Memory B cell (primary cell): ENCODE measurements at regions not wholly inside any gene's neighbourhood (a gene's known extent, or its start where the extent isn't known, plus 50 kb on each side); places are given as distances from the start of the nearest gene placed in this dataset.

ENCODE experiments used
- ATAC-seq: fragments of 150-1000 bp; cut with Tn5 transposase; 2 replicates; pipeline ENCODE4 v1.10.0; 2021; ENCODE audit warnings: low read depth, mild to moderate bottlenecking, moderate library complexity
- DNase-seq, 2 donors: peaks; one replicate each; pipeline ENCODE4 v3.0.0; 2022; ENCODE audit warnings: low spot score in 2 of 2
- H3K27ac Mint-ChIP-seq: one replicate; pipeline ENCODE4 v1.8.0; 2022; ENCODE audit warnings: mild to moderate bottlenecking, moderate library complexity, mixed read lengths
- H3K27me3 Mint-ChIP-seq: one replicate; pipeline ENCODE4 v1.8.0; 2022; ENCODE audit warnings: mixed read lengths
- H3K36me3 Mint-ChIP-seq: one replicate; pipeline ENCODE4 v1.8.0; 2022; ENCODE audit warnings: mild to moderate bottlenecking, mixed read lengths
- H3K4me1 Mint-ChIP-seq: one replicate; pipeline ENCODE4 v1.8.0; 2022; ENCODE audit warnings: mixed read lengths
- H3K4me3 Mint-ChIP-seq: one replicate; pipeline ENCODE4 v1.8.0; 2022; ENCODE audit warnings: mild to moderate bottlenecking, moderate library complexity, mixed read lengths
- H3K9me3 Mint-ChIP-seq: one replicate; pipeline ENCODE4 v1.8.0; 2022; ENCODE audit warnings: mixed read lengths

DNA sequence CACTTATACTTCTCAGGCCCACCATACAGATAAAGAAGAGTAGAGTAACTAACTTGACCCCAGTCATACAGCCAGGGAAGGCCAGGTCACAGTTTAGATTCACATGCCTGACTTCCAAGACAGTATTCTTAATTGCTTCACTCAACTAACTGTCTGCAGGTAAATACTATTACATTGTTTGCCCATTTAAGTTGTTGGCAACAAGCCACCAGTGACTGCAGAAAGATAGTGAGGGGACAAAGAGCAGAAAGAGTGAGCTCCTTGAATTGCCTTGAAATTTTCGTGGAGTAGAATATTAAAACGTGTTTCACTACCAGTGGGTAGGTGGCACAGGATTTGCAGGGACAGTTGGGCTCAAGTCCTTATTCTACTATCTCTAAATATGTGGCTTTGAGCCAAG is 146.3 kb upstream of the RMST start:
- no peaks in the 10 kb centered on the region for H3K9me3 Mint-ChIP-seq
- no peaks in the 10 kb centered on the region for H3K36me3 Mint-ChIP-seq
- H3K4me1 Mint-ChIP-seq = no peaks in the 10 kb centered on the region
- peaks cover 13% of the 10 kb centered on the region for H3K27me3 Mint-ChIP-seq
- H3K4me3 Mint-ChIP-seq = no peak overlapping the region
- no peak overlapping the region for H3K27ac Mint-ChIP-seq
- DNase-seq (no peak), ATAC-seq (no peak)

- H3K9me3 Mint-ChIP-seq = no peaks in the 10 kb centered on the region
- H3K27me3 Mint-ChIP-seq = peaks cover 21% of the 10 kb centered on the region
- H3K27ac Mint-ChIP-seq = no peak overlapping the region
- H3K36me3 Mint-ChIP-seq = no peaks in the 10 kb centered on the region
- H3K4me3 Mint-ChIP-seq = no peak overlapping the region
- ATAC-seq (no peak), DNase-seq (no peak)
- no peaks in the 10 kb centered on the region for H3K4me1 Mint-ChIP-seq
These were observed 141.0 kb upstream of the RMST start for GRCh38 chr12:97321621-97322020.

GRCh38 chr12:97322388-97322787 is 140.2 kb upstream of the RMST start:
- Mint-ChIP-seq H3K27me3 (peaks cover 22% of the 10 kb centered on the region), H3K4me1 (no peaks in the 10 kb centered on the region), H3K36me3 (no peaks in the 10 kb centered on the region), H3K9me3 (no peaks in the 10 kb centered on the region), H3K4me3 (no peak overlapping the region), H3K27ac (no peak overlapping the region)
- DNase-seq (no peak), ATAC-seq (no peak)

DNA sequence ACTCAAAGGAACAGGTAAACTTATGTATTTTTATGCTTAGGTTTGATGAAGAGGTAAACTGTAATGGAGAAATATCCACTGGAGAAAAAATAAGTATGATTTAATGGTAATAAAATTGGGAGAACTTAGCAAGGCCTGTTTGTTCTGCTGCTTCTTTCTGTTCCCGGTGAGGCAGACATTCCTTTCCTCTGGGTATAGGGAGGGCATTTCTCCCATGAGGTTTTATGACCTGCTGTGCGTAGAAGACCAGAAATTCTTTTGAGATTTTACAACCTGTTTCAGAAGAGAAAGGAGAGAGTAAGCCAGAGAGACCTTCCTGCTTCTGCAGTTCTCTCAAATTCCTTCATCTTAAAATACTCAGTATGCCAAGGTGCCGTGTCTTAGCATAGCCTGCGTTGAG is 139.4 kb upstream of the RMST start:
- Mint-ChIP-seq H3K9me3 (no peaks in the 10 kb centered on the region), H3K4me3 (no peak overlapping the region), H3K27ac (no peak overlapping the region), H3K36me3 (no peaks in the 10 kb centered on the region), H3K4me1 (no peaks in the 10 kb centered on the region), H3K27me3 (peaks cover 24% of the 10 kb centered on the region)
- no peak for ATAC-seq
- no peak for DNase-seq

- H3K36me3 Mint-ChIP-seq = peaks cover 2% of the 10 kb centered on the region
- ATAC-seq = no peak
- H3K9me3 Mint-ChIP-seq = no peaks in the 10 kb centered on the region
- no peak for DNase-seq
- no peak overlapping the region for H3K27ac Mint-ChIP-seq
- H3K4me1 Mint-ChIP-seq = no peaks in the 10 kb centered on the region
- peaks cover 28% of the 10 kb centered on the region for H3K27me3 Mint-ChIP-seq
- H3K4me3 Mint-ChIP-seq = no peak overlapping the region
These were observed 138.1 kb upstream of the RMST start for GRCh38 chr12:97324471-97324870.

- Mint-ChIP-seq H3K9me3 (no peaks in the 10 kb centered on the region), H3K36me3 (peaks cover 2% of the 10 kb centered on the region), H3K4me3 (no peak overlapping the region), H3K27ac (no peak overlapping the region), H3K4me1 (no peaks in the 10 kb centered on the region), H3K27me3 (peaks cover 11% of the 10 kb centered on the region)
- DNase-seq = no peak
- ATAC-seq = no peak
These were observed 127.5 kb upstream of the RMST start for GRCh38 chr12:97335115-97335514.

- Mint-ChIP-seq H3K27me3 (peaks cover 8% of the 10 kb centered on the region), H3K4me1 (no peaks in the 10 kb centered on the region), H3K36me3 (no peaks in the 10 kb centered on the region), H3K9me3 (no peaks in the 10 kb centered on the region), H3K4me3 (no peak overlapping the region), H3K27ac (no peak overlapping the region)
- DNase-seq = no peak
- no peak for ATAC-seq
These were observed 125.5 kb upstream of the RMST start for GRCh38 chr12:97336900-97337751.

DNA sequence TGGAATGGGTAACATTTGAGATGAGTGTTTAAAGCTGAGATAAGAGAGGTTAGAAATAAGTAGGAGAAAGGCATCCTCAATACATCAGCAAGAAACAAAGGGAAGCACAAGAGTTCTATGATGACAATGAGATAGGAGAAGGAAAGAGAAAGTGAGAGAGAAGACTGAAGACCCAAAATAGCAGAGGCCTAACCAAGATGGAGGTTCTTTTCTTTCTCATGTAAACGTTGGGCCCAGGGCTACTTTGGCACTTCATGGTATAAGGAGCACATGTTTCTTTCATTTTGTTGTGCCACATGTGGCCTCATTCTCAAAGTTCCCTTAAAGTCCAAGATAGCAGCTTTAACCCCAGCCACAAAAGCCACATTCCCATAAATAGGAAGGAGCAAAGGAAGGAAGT is 120.5 kb upstream of the RMST start:
- no peak overlapping the region for H3K27ac Mint-ChIP-seq
- DNase-seq = no peak

DNA sequence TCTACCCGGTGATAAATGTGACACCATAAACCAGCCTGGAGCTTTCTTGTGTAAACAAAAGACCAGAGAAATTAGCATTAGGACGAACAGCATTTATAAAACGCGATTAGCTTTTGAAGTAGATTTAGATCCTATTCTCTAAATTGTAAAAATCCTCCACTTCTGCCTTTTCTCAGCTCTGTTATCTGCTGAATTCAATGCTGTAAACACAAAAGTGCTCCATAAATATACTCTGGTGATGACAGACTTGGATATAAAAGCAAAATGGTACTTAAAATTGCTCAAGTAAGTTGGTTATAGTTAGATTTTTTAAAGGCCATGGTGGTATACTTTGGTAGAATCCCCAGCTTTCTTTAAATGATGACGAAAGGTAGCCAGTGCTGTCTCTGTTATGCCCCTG is 114.6 kb upstream of the RMST start:
- H3K27me3 Mint-ChIP-seq = no peaks in the 10 kb centered on the region
- DNase-seq (no peak), ATAC-seq (no peak)
- H3K4me3 Mint-ChIP-seq = no peak overlapping the region
- H3K9me3 Mint-ChIP-seq = peaks cover 5% of the 10 kb centered on the region
- H3K4me1 Mint-ChIP-seq = no peaks in the 10 kb centered on the region
- H3K27ac Mint-ChIP-seq = no peak overlapping the region
- no peaks in the 10 kb centered on the region for H3K36me3 Mint-ChIP-seq

More for the DNA sequence above, 120.5 kb upstream of the RMST start:
- Mint-ChIP-seq H3K4me1 (no peaks in the 10 kb centered on the region), H3K4me3 (no peak overlapping the region), H3K36me3 (no peaks in the 10 kb centered on the region), H3K27me3 (peaks cover 4% of the 10 kb centered on the region), H3K9me3 (no peaks in the 10 kb centered on the region)
- no peak for ATAC-seq

DNA sequence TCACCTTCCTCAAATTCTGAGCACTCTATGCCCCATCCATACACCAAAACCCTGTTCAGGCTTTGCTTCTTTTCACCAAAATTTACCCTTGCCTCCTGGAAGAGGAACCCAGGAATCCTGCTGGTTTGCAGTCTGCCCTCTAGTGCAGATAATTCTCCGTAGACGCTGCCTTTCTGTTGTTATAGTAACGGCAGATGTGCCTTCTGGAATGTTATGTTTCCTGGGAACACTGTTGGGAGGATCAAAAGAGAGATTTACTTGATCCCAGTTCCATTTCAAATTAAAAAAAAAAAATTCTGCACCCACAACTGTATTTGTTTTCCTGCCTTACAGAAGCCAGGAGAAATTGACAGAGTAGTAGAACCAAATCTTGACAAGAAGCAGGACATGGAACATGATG is 104.2 kb upstream of the RMST start:
- no peak for ATAC-seq
- H3K27ac Mint-ChIP-seq = no peak overlapping the region

GRCh38 chr12:97359021-97359690 is 103.4 kb upstream of the RMST start:
- ATAC-seq (no peak), DNase-seq (no peak)
- H3K36me3 Mint-ChIP-seq = no peaks in the 10 kb centered on the region
- H3K9me3 Mint-ChIP-seq = peaks cover 1% of the 10 kb centered on the region
- no peaks in the 10 kb centered on the region for H3K4me1 Mint-ChIP-seq
- H3K27me3 Mint-ChIP-seq = peaks cover 16% of the 10 kb centered on the region
- no peak overlapping the region for H3K4me3 Mint-ChIP-seq
- H3K27ac Mint-ChIP-seq = no peak overlapping the region

More for the DNA sequence above, 104.2 kb upstream of the RMST start:
- Mint-ChIP-seq H3K4me1 (no peaks in the 10 kb centered on the region), H3K4me3 (no peak overlapping the region), H3K36me3 (no peaks in the 10 kb centered on the region), H3K27me3 (peaks cover 16% of the 10 kb centered on the region), H3K9me3 (peaks cover 1% of the 10 kb centered on the region)
- DNase-seq = no peak

DNA sequence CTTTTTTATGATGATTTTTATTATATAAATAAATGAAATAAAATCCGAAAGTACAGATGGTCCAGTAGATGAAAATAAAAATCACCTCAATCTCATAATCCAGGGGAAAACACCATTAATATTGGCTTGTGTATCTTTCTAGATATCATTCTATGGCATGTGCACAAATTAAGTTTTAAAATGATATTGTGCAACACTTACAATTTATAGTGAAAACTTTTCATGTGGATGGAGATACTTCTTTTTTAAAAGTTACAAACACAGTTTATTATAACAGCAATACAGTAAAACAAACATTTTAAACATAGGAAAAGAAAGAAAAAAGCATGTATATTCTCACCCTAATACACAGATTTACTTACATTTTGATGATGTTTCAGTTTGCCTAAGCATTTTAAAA is 98.9 kb upstream of the RMST start:
- Mint-ChIP-seq H3K36me3 (no peaks in the 10 kb centered on the region), H3K27ac (no peak overlapping the region), H3K9me3 (no peaks in the 10 kb centered on the region), H3K27me3 (peaks cover 9% of the 10 kb centered on the region), H3K4me1 (no peaks in the 10 kb centered on the region), H3K4me3 (no peak overlapping the region)
- ATAC-seq (no peak), DNase-seq (no peak)

DNA sequence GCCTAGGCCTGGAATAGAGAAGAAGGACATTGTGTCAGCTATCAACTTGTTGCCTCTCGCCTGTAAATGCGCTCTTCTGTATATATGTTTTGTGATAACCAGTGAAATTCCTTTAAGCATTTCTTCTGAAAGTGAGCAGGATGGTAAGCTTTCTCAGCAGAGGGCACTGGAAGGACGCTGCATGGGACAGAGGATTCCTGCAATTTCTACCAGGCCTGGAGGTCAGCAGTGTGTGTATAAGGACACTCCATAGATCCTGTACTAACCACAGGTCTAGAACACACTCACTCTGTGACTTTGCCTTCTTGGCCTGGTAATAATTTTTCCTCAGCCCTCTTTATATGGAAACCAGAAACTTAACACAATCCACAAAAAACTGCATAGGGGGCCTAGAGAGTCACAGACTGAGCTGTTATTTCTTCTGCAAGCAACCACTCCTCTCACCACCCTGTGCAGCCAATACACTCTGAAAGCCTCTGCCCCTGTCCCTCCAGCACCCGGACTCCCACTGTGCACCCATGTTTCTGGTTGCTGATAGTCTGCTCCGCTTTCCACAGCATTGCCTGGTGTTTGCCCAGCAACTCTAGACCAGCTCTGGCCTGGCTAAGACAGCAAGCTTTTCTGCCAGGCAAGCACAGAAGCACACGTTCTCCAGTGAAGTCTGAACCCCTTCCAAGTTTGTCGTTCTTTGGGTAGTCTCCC is 94.0 kb upstream of the RMST start:
- Mint-ChIP-seq H3K36me3 (no peaks in the 10 kb centered on the region), H3K27ac (no peak overlapping the region), H3K9me3 (no peaks in the 10 kb centered on the region), H3K4me3 (no peak overlapping the region), H3K27me3 (peaks cover 3% of the 10 kb centered on the region), H3K4me1 (no peaks in the 10 kb centered on the region)
- DNase-seq = no peak
- ATAC-seq = no peak

GRCh38 chr12:97375310-97375709 is 87.3 kb upstream of the RMST start:
- no peak for ATAC-seq
- Mint-ChIP-seq H3K4me3 (no peak overlapping the region), H3K4me1 (no peaks in the 10 kb centered on the region), H3K9me3 (no peaks in the 10 kb centered on the region), H3K36me3 (no peaks in the 10 kb centered on the region), H3K27ac (no peak overlapping the region), H3K27me3 (peaks cover 2% of the 10 kb centered on the region)
- no peak for DNase-seq
